HT-29 (cell line): ENCODE measurements at regions not wholly inside any gene's neighbourhood (a gene's known extent, or its start where the extent isn't known, plus 50 kb on each side); places are given as distances from the start of the nearest gene placed in this dataset.
A peak's percentile ranks its signal among the peaks of the same experiment; 100 is the strongest.

Experiments
- DNase-seq: peaks from one replicate; pipeline ENCODE4 v3.0.0-alpha.2; 2015; ENCODE audit warnings: low spot score

DNA sequence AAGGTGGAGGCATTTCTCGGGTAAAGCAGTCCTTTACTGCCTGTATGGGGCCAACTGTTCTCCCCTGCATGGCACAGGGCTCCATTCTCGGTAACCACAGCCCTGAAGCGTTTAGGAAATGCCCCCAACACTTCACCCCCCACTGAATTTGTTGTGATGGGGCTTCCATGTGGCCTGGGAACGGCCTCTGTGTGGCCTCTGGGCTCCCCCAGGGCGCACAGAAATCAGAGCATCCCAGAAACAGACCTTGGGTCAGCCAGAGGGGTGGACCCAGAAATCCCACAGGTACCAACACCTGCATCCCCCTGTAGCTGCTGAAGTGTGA is 153.7 kb upstream of the VSTM2B start:
- DNase-seq: no peak

DNA sequence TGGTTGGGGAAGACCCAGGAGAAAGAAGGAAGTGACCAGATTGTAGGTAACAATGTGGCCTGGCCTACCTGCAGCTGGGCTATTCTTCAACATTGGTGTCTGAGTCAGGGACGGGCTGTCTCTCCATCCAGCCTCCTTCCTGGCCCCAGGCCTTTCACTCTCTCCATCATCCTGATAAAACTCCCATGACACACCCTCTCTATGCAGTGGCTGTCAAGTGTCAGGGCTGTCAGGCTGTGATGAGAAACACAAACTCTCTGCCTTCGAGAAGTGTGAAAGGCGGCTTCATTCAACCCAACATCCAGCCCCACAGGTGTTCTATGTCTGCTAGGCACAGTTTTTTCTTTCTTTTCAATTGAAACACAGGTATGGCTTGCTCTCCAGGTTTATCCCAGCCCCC is 153.3 kb upstream of the VSTM2B start:
- no peak for DNase-seq

- no peak for DNase-seq
Observed at GRCh38 chr19:29372921-29373797, 152.6 kb upstream of the VSTM2B start.

GRCh38 chr19:29375429-29376119 is 150.2 kb upstream of the VSTM2B start:
- DNase-seq: no peak

- no peak for DNase-seq
Observed at GRCh38 chr19:29376855-29377354, 148.9 kb upstream of the VSTM2B start.

DNA sequence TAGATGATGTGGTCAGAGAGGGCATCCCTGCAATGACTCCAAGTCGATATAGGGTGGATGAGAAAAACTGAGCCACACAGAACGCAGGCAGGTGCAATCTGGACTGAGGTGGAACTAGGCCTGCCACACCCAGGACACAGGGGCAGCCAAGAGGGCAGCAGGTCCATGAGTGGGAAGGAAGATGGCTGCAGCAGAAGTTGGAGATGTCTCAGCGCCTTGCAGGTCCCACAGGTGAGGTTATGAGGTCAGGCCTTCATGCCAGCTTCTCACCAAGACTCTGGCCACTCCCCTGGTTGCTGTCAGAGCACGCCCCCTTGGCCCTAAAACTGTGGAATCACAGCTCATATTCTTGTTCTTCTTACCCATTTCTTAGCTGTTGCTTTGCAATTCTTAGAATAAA is 147.7 kb upstream of the VSTM2B start:
- DNase-seq: no peak

DNA sequence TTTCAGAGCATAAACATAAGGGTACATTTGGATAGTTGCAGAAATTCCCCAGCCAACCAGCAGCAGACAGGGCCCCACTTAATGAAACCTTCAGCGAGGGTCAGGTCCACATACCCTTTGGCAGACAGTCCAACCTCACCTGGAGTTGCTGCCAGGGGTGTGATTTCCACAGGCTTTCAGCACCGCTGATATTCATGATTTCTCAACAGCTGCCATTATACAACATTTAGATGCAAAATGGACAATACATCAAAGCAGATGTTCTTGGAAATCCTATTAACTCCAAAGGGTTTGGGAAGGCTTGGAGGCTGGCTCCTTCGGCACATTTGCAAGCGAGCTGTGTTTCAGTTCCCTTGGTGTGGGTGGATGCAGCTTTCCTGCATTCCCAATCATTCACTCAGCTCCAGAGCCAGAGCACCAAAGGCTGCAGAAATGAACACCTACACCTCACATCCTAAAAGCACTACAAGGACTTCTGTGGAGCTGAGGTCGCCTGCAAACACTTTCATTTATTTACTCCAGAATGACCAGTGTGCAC is 147.2 kb upstream of the VSTM2B start:
- no peak for DNase-seq

- no peak for DNase-seq
Observed at GRCh38 chr19:29379257-29380021, 146.4 kb upstream of the VSTM2B start.

DNA sequence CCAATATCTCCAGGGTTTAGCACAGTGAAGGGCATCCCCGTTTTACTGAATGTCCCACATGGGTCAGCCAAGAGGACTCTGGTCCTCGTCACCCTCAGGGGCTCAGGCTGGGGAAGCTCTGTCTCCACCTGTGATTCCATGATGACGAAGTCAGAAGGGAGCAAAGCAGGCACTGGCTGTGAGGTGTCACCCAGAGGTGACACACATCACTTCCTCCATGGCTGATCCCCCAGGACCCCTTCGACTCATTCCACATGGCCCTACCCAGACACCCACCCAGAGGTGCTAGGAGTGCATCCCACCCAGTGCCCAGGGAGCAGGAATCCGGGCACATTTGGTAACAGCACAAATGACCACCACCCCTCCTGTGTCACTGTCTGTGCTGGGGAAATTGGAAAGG is 145.2 kb upstream of the VSTM2B start:
- DNase-seq: no peak

- DNase-seq: no peak
Observed at GRCh38 chr19:29381353-29382203, 144.2 kb upstream of the VSTM2B start.

DNA sequence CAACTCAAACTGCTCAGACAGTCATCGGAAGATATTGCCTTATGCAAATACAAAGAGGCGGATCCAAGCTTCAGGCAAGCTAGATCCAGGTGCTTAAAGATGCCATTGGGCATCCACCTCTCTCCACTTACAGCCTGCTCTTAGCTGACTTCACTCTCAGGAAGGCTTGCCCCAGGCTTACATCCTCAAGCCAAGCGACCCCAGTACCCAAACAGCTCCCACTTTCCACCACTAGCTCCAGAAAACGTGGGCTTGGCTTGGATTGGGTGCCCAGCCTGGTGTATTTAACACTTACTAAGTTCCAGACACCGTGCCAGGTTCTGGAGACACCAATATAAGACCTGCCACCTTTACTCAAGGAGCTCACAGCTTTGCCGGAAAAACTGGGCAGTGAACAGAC is 142.1 kb upstream of the VSTM2B start:
- DNase-seq: no peak

DNA sequence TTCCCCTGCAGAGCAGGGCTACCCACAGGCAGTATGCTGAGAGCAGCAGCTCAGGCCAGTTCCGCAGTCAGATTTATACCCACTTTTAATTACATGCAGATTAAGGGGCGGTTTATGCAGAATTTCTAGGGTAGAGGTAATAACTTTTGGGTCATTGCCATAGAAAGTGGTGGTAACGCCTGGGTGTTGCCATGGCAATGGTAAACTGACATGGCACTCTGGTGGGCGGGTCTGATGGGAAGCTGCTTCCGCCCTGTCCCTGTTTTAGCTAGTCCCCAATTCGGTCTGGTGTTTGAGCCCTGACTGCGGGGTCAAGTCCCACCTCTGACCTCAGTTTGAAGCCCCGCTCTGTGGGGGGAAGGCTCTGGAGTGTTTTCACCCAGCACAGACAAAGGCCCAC is 141.1 kb upstream of the VSTM2B start:
- DNase-seq: no peak

DNA sequence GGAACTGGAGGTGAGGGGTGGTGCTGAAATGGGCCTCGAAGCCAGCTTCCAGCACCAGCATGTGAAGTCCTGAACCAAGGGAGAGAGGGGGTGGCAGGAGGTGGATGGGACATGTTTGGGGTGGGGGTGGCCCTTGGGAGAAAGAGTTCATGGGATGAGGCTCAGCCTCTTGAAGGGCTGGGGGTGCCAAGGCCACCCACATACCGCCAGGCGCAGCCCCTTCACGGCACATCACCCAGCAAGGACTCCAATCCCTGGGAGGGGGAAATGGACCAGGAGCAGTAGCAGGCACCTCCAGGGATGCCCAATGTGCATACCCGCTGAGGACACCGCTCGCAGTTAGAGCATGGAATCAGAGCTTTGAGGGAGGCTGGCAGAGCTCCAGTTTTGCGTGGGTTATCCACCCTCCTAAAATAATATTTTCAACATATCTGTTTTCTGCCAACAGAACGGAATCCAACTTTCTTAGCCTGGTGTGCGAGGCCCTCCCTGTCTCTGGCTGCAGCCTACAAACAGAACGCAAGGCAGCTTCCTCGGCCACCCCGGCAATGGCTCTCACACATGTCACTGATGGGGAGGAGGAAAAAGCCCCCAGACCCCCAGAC is 140.5 kb upstream of the VSTM2B start:
- DNase-seq: no peak

GRCh38 chr19:29386970-29387369 is 138.8 kb upstream of the VSTM2B start:
- no peak for DNase-seq

DNA sequence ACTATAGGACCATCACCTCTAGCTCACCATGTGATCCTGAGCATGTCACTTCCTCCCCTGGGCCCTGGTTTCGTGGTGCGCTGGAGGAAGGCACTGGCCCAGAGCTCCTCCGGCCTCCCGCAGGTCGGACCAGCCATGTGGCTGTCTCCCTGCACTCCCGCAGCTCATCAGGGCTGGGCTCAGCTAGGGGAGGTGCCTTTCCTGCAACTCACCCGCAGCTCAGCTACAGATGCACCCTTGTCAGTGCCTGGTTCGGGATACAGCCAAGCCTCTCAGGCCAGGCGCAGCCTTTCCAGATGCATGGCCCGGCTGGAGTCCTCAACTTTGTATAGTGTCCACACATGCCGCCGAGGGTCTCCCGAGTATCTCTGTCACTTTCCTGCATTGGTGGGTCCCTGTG is 138.2 kb upstream of the VSTM2B start:
- DNase-seq: no peak

- no peak for DNase-seq
Observed at GRCh38 chr19:29389495-29389894, 136.3 kb upstream of the VSTM2B start.

DNA sequence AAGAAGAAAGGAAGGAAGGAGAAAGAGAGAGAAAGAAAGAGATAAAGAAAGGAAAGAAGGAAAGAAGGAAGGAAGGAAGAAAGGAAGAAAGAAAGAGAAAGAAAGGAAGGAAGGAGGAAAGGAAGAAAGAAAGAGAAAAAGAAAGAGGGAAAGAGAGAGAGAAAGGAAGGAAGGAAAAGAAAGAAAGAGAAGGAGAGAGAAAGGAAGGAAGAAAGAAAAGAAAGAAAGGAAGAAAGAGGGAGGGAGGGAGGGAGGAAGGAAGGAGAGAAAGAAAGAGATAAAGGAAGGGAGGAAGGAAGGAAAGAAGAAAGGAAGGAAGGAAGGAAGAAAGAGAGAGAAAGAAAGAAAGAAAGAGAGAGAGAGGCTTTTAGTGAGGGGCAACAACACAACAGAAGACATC is 135.1 kb upstream of the VSTM2B start:
- no peak for DNase-seq

GRCh38 chr19:29393915-29394460 is 131.8 kb upstream of the VSTM2B start:
- peak; percentile 26 for DNase-seq

DNA sequence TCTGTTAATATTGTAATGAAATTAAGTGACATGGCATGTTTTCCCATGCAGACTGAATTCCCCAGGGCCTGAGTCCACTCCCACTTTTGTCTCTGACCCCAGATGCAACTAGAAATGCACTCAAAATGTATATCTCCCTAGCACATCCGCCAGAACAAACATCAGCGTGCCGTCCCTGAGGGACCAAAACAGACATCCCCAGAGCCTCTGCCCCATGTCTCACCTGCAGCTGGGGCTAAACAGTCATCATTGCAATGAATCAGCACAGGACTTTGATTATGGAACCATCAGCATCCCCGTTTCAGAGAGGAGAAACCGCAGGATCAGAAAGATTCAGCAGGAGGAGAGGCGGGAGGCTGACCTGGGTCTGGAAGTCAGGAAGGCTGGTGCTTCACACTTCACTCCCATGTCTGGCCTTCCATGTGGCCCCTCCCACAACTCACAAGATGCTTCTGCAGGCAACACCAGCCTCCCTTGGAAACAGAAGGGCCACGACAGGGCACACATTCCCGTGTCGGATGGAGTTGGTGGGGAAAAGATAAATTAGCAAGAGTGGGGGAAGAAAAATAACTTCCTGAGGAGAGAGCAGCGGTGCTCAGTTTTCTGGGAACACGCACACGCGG is 130.6 kb upstream of the VSTM2B start:
- no peak for DNase-seq
